ENCODE measurements at regions not wholly inside any gene's neighbourhood (a gene's known extent, or its start where the extent isn't known, plus 50 kb on each side); places are given as distances from the start of the nearest gene placed in this dataset.

GRCh38 chr4:125392694-125393093 lies 77.9 kb downstream of the FAT4 start:
- H3K27ac ChIP-seq (ENCODE audit: low read length), result no peak overlapping the region
- no peaks in the 10 kb centered on the region for H3K27me3 ChIP-seq (replicated peaks; ENCODE audit: insufficient read depth, low read length)
- H3K79me2 ChIP-seq (ENCODE audit: low read length), result no peaks in the 10 kb centered on the region
- H3K4me3 ChIP-seq (ENCODE audit: low read length), result no peak overlapping the region
- H4K20me1 ChIP-seq (ENCODE audit: insufficient read depth, low read length), result no peaks in the 10 kb centered on the region
- no peaks in the 10 kb centered on the region for H3K4me1 ChIP-seq (ENCODE audit: low read length)
- H3K9ac ChIP-seq (ENCODE audit: low read length), result no peak overlapping the region
- H2AFZ ChIP-seq (ENCODE audit: low read length), result no peak overlapping the region
- TF ChIP-seq EZH2phosphoT487 (IDR thresholded peaks at IDR 0.05; ENCODE audit: low read length), result no peak
- no peak for TF ChIP-seq EZH2 (optimal IDR thresholded peaks at IDR 0.05; ENCODE audit: low read depth, low read length)
- TF ChIP-seq CTCF (IDR thresholded peaks at IDR 0.05; ENCODE audit: low read length), result no peak
- no peak for DNase-seq
- H3K9me3 ChIP-seq (replicated peaks; ENCODE audit: insufficient read depth, low read length), result no peaks in the 10 kb centered on the region
- H3K36me3 ChIP-seq (replicated peaks; ENCODE audit: insufficient read depth, low read length), result no peaks in the 10 kb centered on the region
- H3K9me2 ChIP-seq (replicated peaks; ENCODE audit: insufficient read depth, low read length), result no peaks in the 10 kb centered on the region
- no peaks in the 10 kb centered on the region for H3F3A ChIP-seq (ENCODE audit: insufficient read depth, low read length)
- no peak overlapping the region for H3K4me2 ChIP-seq (ENCODE audit: low read depth, low read length)

GRCh38 chr4:125393825-125394224 lies 79.1 kb downstream of the FAT4 start:
- Histone ChIP-seq H3K27ac (ENCODE audit: low read length) (no peak overlapping the region), H3K79me2 (ENCODE audit: low read length) (no peaks in the 10 kb centered on the region)

GRCh38 chr4:125397226-125397625 lies 82.5 kb downstream of the FAT4 start:
- Histone ChIP-seq H4K20me1 (ENCODE audit: insufficient read depth, low read length) (no peaks in the 10 kb centered on the region), H3K27ac (ENCODE audit: low read length) (no peak overlapping the region), H3F3A (ENCODE audit: insufficient read depth, low read length) (no peaks in the 10 kb centered on the region), H3K9me3 (replicated peaks; ENCODE audit: insufficient read depth, low read length) (no peaks in the 10 kb centered on the region), H3K27me3 (replicated peaks; ENCODE audit: insufficient read depth, low read length) (no peaks in the 10 kb centered on the region), H3K4me3 (ENCODE audit: low read length) (no peak overlapping the region), H3K4me2 (ENCODE audit: low read depth, low read length) (no peak overlapping the region), H3K79me2 (ENCODE audit: low read length) (no peaks in the 10 kb centered on the region), H3K9me2 (replicated peaks; ENCODE audit: insufficient read depth, low read length) (no peaks in the 10 kb centered on the region), H3K9ac (ENCODE audit: low read length) (no peak overlapping the region), H2AFZ (ENCODE audit: low read length) (no peak overlapping the region), H3K4me1 (ENCODE audit: low read length) (no peaks in the 10 kb centered on the region), H3K36me3 (replicated peaks; ENCODE audit: insufficient read depth, low read length) (no peaks in the 10 kb centered on the region)
- DNase-seq, result no peak
- TF ChIP-seq EZH2phosphoT487 (IDR thresholded peaks at IDR 0.05; ENCODE audit: low read length) (no peak), EZH2 (optimal IDR thresholded peaks at IDR 0.05; ENCODE audit: low read depth, low read length) (no peak)

More at GRCh38 chr4:125393825-125394224, 79.1 kb downstream of the FAT4 start:
- H3K4me3 ChIP-seq (ENCODE audit: low read length), result no peak overlapping the region
- no peak overlapping the region for H3K9ac ChIP-seq (ENCODE audit: low read length)
- H3K36me3 ChIP-seq (replicated peaks; ENCODE audit: insufficient read depth, low read length), result no peaks in the 10 kb centered on the region
- H3K9me2 ChIP-seq (replicated peaks; ENCODE audit: insufficient read depth, low read length), result no peaks in the 10 kb centered on the region
- H4K20me1 ChIP-seq (ENCODE audit: insufficient read depth, low read length), result no peaks in the 10 kb centered on the region
- no peak for DNase-seq
- H3K4me2 ChIP-seq (ENCODE audit: low read depth, low read length), result no peak overlapping the region
- no peaks in the 10 kb centered on the region for H3K4me1 ChIP-seq (ENCODE audit: low read length)
- TF ChIP-seq EZH2phosphoT487 (IDR thresholded peaks at IDR 0.05; ENCODE audit: low read length), result no peak
- no peak for TF ChIP-seq EZH2 (optimal IDR thresholded peaks at IDR 0.05; ENCODE audit: low read depth, low read length)
- TF ChIP-seq CTCF (IDR thresholded peaks at IDR 0.05; ENCODE audit: low read length), result no peak
- no peak overlapping the region for H2AFZ ChIP-seq (ENCODE audit: low read length)
- H3F3A ChIP-seq (ENCODE audit: insufficient read depth, low read length), result no peaks in the 10 kb centered on the region
- no peaks in the 10 kb centered on the region for H3K27me3 ChIP-seq (replicated peaks; ENCODE audit: insufficient read depth, low read length)
- H3K9me3 ChIP-seq (replicated peaks; ENCODE audit: insufficient read depth, low read length), result no peaks in the 10 kb centered on the region

- Histone ChIP-seq H3K4me3 (ENCODE audit: low read length) (no peak overlapping the region), H2AFZ (ENCODE audit: low read length) (no peak overlapping the region), H3K4me1 (ENCODE audit: low read length) (no peaks in the 10 kb centered on the region), H4K20me1 (ENCODE audit: insufficient read depth, low read length) (no peaks in the 10 kb centered on the region), H3K9me2 (replicated peaks; ENCODE audit: insufficient read depth, low read length) (no peaks in the 10 kb centered on the region), H3K36me3 (replicated peaks; ENCODE audit: insufficient read depth, low read length) (no peaks in the 10 kb centered on the region), H3F3A (ENCODE audit: insufficient read depth, low read length) (no peaks in the 10 kb centered on the region), H3K4me2 (ENCODE audit: low read depth, low read length) (no peak overlapping the region), H3K27me3 (replicated peaks; ENCODE audit: insufficient read depth, low read length) (no peaks in the 10 kb centered on the region), H3K79me2 (ENCODE audit: low read length) (no peaks in the 10 kb centered on the region), H3K27ac (ENCODE audit: low read length) (no peak overlapping the region), H3K9me3 (replicated peaks; ENCODE audit: insufficient read depth, low read length) (no peaks in the 10 kb centered on the region), H3K9ac (ENCODE audit: low read length) (no peak overlapping the region)
- TF ChIP-seq CTCF (IDR thresholded peaks at IDR 0.05; ENCODE audit: low read length) (no peak), EZH2 (optimal IDR thresholded peaks at IDR 0.05; ENCODE audit: low read depth, low read length) (no peak)
- no peak for DNase-seq
These were observed 83.7 kb downstream of the FAT4 start for GRCh38 chr4:125398263-125399002.
